Sigmoid colon (tissue), 4 donors: ENCODE measurements at regions not wholly inside any gene's neighbourhood (a gene's known extent, or its start where the extent isn't known, plus 50 kb on each side); places are given as distances from the start of the nearest gene placed in this dataset.

ENCODE experiments used
- CTCF ChIP-seq, 4 experiments: fragments of 450-650 bp in 3 of 4; fragments of 200-600 bp in 1 of 4; IDR thresholded peaks; one replicate each; pipeline ENCODE4 v1.5.1; 2016 to 2019; ENCODE audit warnings: antibody characterized with exemption in 4 of 4, mild to moderate bottlenecking in 3 of 4, moderate library complexity in 2 of 4
- EP300 ChIP-seq, 4 donors: sonication (generic); formaldehyde crosslinking; IDR thresholded peaks; one replicate each; pipeline ENCODE4 v1.6.1; 2017; ENCODE audit warnings: antibody characterized with exemption in 4 of 4
- POLR2A ChIP-seq, 2 donors: fragments of 450-650 bp; IDR thresholded peaks; one replicate each; pipeline ENCODE4 v1.6.1; 2016; ENCODE audit warnings: antibody characterized with exemption in 2 of 2, mild to moderate bottlenecking in 2 of 2, moderate library complexity in 2 of 2

GRCh38 chr7:131626643-131627042, 70.2 kb upstream of the PODXL start:
- TF ChIP-seq CTCF (IDR thresholded peaks at IDR 0.05) (no peak), POLR2A (IDR thresholded peaks at IDR 0.05) (no peak), EP300 (IDR thresholded peaks at IDR 0.05) (no peak)
